ENCODE measurements at regions not wholly inside any gene's neighbourhood (a gene's known extent, or its start where the extent isn't known, plus 50 kb on each side); places are given as distances from the start of the nearest gene placed in this dataset.
A peak's percentile ranks its signal among the peaks of the same experiment; 100 is the strongest.

- Histone ChIP-seq H3K27ac (ENCODE audit: low read depth, low read length) (no peak overlapping the region), H3K4me1 (ENCODE audit: control insufficient read depth, low read depth, low read length) (peaks cover 2% of the 10 kb centered on the region), H3K36me3 (ENCODE audit: control insufficient read depth, insufficient read depth, low read length) (no peaks in the 10 kb centered on the region), H2BK120ac (ENCODE audit: low read depth, low read length) (no peak overlapping the region), H2AK5ac (ENCODE audit: low read length) (no peak overlapping the region), H4K8ac (ENCODE audit: low read depth, low read length) (no peak overlapping the region), H3K4me2 (ENCODE audit: low read length) (no peak overlapping the region), H3K79me1 (ENCODE audit: low read length) (no peaks in the 10 kb centered on the region), H3K27me3 (ENCODE audit: insufficient read depth, low read length, poor library complexity) (no peaks in the 10 kb centered on the region), H2BK5ac (ENCODE audit: low read length) (no peak overlapping the region), H4K5ac (ENCODE audit: low read length) (no peak overlapping the region), H3K23ac (ENCODE audit: low read length) (no peak overlapping the region), H2BK15ac (replicated peaks; ENCODE audit: low read depth) (no peak overlapping the region), H3K4ac (ENCODE audit: low read depth, low read length) (no peak overlapping the region), H3K4me3 (ENCODE audit: low read length) (no peak overlapping the region), H3K9ac (ENCODE audit: low read length) (no peak overlapping the region), H3K79me2 (ENCODE audit: control insufficient read depth, insufficient read depth, low read length) (no peaks in the 10 kb centered on the region), H3K56ac (ENCODE audit: low read length) (no peak overlapping the region), H3K18ac (ENCODE audit: low read length) (no peak overlapping the region)
- DNase-seq: no peak
- no CpG with 5 or more reads among the region's 1 CpG for WGBS (ENCODE audit: extremely low coverage, insufficient coverage, low lambda C conversion rate)
Observed at GRCh38 chr3:82739390-82739789, 977.9 kb upstream of the GBE1 start.

GRCh38 chr3:82736696-82737277, 975.3 kb upstream of the GBE1 start:
- H3K4me3 ChIP-seq (ENCODE audit: low read length): no peak overlapping the region
- H3K27ac ChIP-seq (ENCODE audit: low read depth, low read length): no peak overlapping the region
- H3K79me1 ChIP-seq (ENCODE audit: low read length): no peaks in the 10 kb centered on the region
- H3K4ac ChIP-seq (ENCODE audit: low read depth, low read length): no peak overlapping the region
- no peak overlapping the region for H2BK120ac ChIP-seq (ENCODE audit: low read depth, low read length)
- no peak overlapping the region for H4K5ac ChIP-seq (ENCODE audit: low read length)
- no peak overlapping the region for H2AK5ac ChIP-seq (ENCODE audit: low read length)
- no peak overlapping the region for H3K9ac ChIP-seq (ENCODE audit: low read length)
- peaks cover 2% of the 10 kb centered on the region for H3K4me1 ChIP-seq (ENCODE audit: control insufficient read depth, low read depth, low read length)
- no peak overlapping the region for H3K23ac ChIP-seq (ENCODE audit: low read length)
- H3K36me3 ChIP-seq (ENCODE audit: control insufficient read depth, insufficient read depth, low read length): no peaks in the 10 kb centered on the region
- no peak overlapping the region for H3K56ac ChIP-seq (ENCODE audit: low read length)
- no peaks in the 10 kb centered on the region for H3K27me3 ChIP-seq (ENCODE audit: insufficient read depth, low read length, poor library complexity)
- no CpG with 5 or more reads among the region's 5 CpGs for WGBS (ENCODE audit: extremely low coverage, insufficient coverage, low lambda C conversion rate)
- H3K18ac ChIP-seq (ENCODE audit: low read length): no peak overlapping the region
- H2BK5ac ChIP-seq (ENCODE audit: low read length): no peak overlapping the region
- H4K8ac ChIP-seq (ENCODE audit: low read depth, low read length): no peak overlapping the region
- H2BK15ac ChIP-seq (replicated peaks; ENCODE audit: low read depth): no peak overlapping the region
- H3K4me2 ChIP-seq (ENCODE audit: low read length): no peak overlapping the region
- H3K79me2 ChIP-seq (ENCODE audit: control insufficient read depth, insufficient read depth, low read length): no peaks in the 10 kb centered on the region
- peak; percentile 13 for DNase-seq

GRCh38 chr3:82715091-82715856, 953.8 kb upstream of the GBE1 start:
- Histone ChIP-seq H3K79me1 (ENCODE audit: low read length) (no peaks in the 10 kb centered on the region), H3K79me2 (ENCODE audit: control insufficient read depth, insufficient read depth, low read length) (no peaks in the 10 kb centered on the region), H2BK120ac (ENCODE audit: low read depth, low read length) (no peak overlapping the region), H3K9ac (ENCODE audit: low read length) (no peak overlapping the region), H2AK5ac (ENCODE audit: low read length) (no peak overlapping the region), H3K36me3 (ENCODE audit: control insufficient read depth, insufficient read depth, low read length) (no peaks in the 10 kb centered on the region), H3K4me3 (ENCODE audit: low read length) (no peak overlapping the region), H3K56ac (ENCODE audit: low read length) (no peak overlapping the region), H4K8ac (ENCODE audit: low read depth, low read length) (no peak overlapping the region), H2BK5ac (ENCODE audit: low read length) (no peak overlapping the region), H3K4me1 (ENCODE audit: control insufficient read depth, low read depth, low read length) (no peaks in the 10 kb centered on the region), H2BK15ac (replicated peaks; ENCODE audit: low read depth) (no peak overlapping the region), H3K4me2 (ENCODE audit: low read length) (no peak overlapping the region), H4K5ac (ENCODE audit: low read length) (no peak overlapping the region), H3K27ac (ENCODE audit: low read depth, low read length) (no peak overlapping the region), H3K4ac (ENCODE audit: low read depth, low read length) (no peak overlapping the region), H3K27me3 (ENCODE audit: insufficient read depth, low read length, poor library complexity) (no peaks in the 10 kb centered on the region), H3K23ac (ENCODE audit: low read length) (no peak overlapping the region), H3K18ac (ENCODE audit: low read length) (no peak overlapping the region)
- no peak for DNase-seq
- WGBS (ENCODE audit: extremely low coverage, insufficient coverage, low lambda C conversion rate): no CpG with 5 or more reads among the region's 53 CpGs

- H3K36me3 ChIP-seq (ENCODE audit: control insufficient read depth, insufficient read depth, low read length): no peaks in the 10 kb centered on the region
- H3K79me2 ChIP-seq (ENCODE audit: control insufficient read depth, insufficient read depth, low read length): no peaks in the 10 kb centered on the region
- no peak overlapping the region for H2AK5ac ChIP-seq (ENCODE audit: low read length)
- H3K4me3 ChIP-seq (ENCODE audit: low read length): no peak overlapping the region
- H4K5ac ChIP-seq (ENCODE audit: low read length): no peak overlapping the region
- no peaks in the 10 kb centered on the region for H3K4me1 ChIP-seq (ENCODE audit: control insufficient read depth, low read depth, low read length)
- H3K27ac ChIP-seq (ENCODE audit: low read depth, low read length): no peak overlapping the region
- H2BK120ac ChIP-seq (ENCODE audit: low read depth, low read length): no peak overlapping the region
- no peaks in the 10 kb centered on the region for H3K79me1 ChIP-seq (ENCODE audit: low read length)
- H3K56ac ChIP-seq (ENCODE audit: low read length): no peak overlapping the region
- no peak overlapping the region for H3K9ac ChIP-seq (ENCODE audit: low read length)
- no peak overlapping the region for H2BK15ac ChIP-seq (replicated peaks; ENCODE audit: low read depth)
- no peak overlapping the region for H3K18ac ChIP-seq (ENCODE audit: low read length)
- H3K27me3 ChIP-seq (ENCODE audit: insufficient read depth, low read length, poor library complexity): no peaks in the 10 kb centered on the region
- H3K4me2 ChIP-seq (ENCODE audit: low read length): no peak overlapping the region
- H3K23ac ChIP-seq (ENCODE audit: low read length): no peak overlapping the region
- no peak overlapping the region for H3K4ac ChIP-seq (ENCODE audit: low read depth, low read length)
- peak; percentile 42 for DNase-seq
- H2BK5ac ChIP-seq (ENCODE audit: low read length): no peak overlapping the region
- no peak overlapping the region for H4K8ac ChIP-seq (ENCODE audit: low read depth, low read length)
- WGBS (ENCODE audit: extremely low coverage, insufficient coverage, low lambda C conversion rate): no CpG with 5 or more reads among the region's 4 CpGs
Observed at GRCh38 chr3:82707035-82707434, 945.6 kb upstream of the GBE1 start.

- H3K4ac ChIP-seq (ENCODE audit: low read depth, low read length): no peak overlapping the region
- H3K4me1 ChIP-seq (ENCODE audit: control insufficient read depth, low read depth, low read length): no peaks in the 10 kb centered on the region
- no peaks in the 10 kb centered on the region for H3K36me3 ChIP-seq (ENCODE audit: control insufficient read depth, insufficient read depth, low read length)
- H4K8ac ChIP-seq (ENCODE audit: low read depth, low read length): no peak overlapping the region
- no peaks in the 10 kb centered on the region for H3K27me3 ChIP-seq (ENCODE audit: insufficient read depth, low read length, poor library complexity)
- no CpG with 5 or more reads among the region's 3 CpGs for WGBS (ENCODE audit: extremely low coverage, insufficient coverage, low lambda C conversion rate)
- no peak overlapping the region for H3K9ac ChIP-seq (ENCODE audit: low read length)
- H3K79me2 ChIP-seq (ENCODE audit: control insufficient read depth, insufficient read depth, low read length): no peaks in the 10 kb centered on the region
- H3K23ac ChIP-seq (ENCODE audit: low read length): no peak overlapping the region
- no peaks in the 10 kb centered on the region for H3K79me1 ChIP-seq (ENCODE audit: low read length)
- no peak overlapping the region for H3K4me3 ChIP-seq (ENCODE audit: low read length)
- H3K18ac ChIP-seq (ENCODE audit: low read length): no peak overlapping the region
- H2BK15ac ChIP-seq (replicated peaks; ENCODE audit: low read depth): no peak overlapping the region
- H3K27ac ChIP-seq (ENCODE audit: low read depth, low read length): no peak overlapping the region
- no peak overlapping the region for H4K5ac ChIP-seq (ENCODE audit: low read length)
- H2BK120ac ChIP-seq (ENCODE audit: low read depth, low read length): no peak overlapping the region
- no peak overlapping the region for H3K56ac ChIP-seq (ENCODE audit: low read length)
- H2AK5ac ChIP-seq (ENCODE audit: low read length): no peak overlapping the region
- no peak for DNase-seq
- no peak overlapping the region for H2BK5ac ChIP-seq (ENCODE audit: low read length)
- H3K4me2 ChIP-seq (ENCODE audit: low read length): no peak overlapping the region
Observed at GRCh38 chr3:82685761-82686160, 924.3 kb upstream of the GBE1 start.
